ENCODE measurements at regions not wholly inside any gene's neighbourhood (a gene's known extent, or its start where the extent isn't known, plus 50 kb on each side); places are given as distances from the start of the nearest gene placed in this dataset.

DNA sequence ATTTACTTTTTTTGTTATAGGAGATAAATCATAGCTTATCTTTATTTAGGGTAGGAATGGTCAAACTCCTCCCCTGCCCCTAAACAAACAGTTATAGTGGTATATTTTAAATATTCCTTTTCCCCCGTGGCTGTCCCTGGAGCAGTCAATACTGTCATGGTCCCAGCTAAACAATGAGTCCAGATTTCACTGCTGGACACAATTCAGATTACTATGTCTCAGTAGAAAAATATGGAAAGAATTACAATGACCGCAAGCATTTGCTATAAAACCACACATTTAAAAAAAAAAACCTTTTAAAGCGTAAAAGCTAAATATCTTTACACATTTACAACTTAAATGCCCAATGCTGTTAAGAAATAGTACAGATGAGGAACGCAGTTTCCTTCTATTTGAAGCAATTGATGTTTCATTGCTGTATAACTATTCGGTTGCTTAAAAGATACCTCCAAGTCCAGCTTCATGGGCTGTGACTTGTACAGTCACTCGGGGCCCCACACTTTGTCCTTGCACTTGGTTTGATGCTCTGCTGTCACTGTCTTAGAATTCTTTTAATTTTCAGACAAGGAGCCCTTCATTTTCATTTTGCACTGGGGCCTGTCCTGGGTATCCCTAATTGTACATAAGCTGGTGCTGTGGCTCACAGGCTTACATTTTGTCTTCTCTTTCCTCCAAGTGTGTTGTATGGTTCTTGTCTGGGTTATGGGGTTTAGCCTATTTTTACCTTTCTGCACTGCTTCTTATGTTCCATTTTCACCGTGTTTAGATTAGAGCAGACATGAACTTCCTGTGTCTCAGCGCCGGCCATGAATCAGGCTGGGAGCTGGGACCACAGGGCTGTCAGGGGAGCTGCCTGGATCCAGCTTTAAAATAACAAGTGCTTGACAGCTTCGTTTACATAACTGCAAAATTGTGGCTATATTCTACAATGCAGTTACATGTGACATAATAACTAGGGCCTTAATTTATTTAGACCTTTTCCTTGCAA, 530.2 kb upstream of the FZD8 start:
- WGBS: 62% methylated on average over 10 of the region's 10 CpGs
- H3K27ac ChIP-seq: no peak overlapping the region
- H3K9me3 ChIP-seq: no peaks in the 10 kb centered on the region
- H3K36me3 ChIP-seq: no peaks in the 10 kb centered on the region
- peaks cover 16% of the 10 kb centered on the region for H3K4me1 ChIP-seq
- H3K27me3 ChIP-seq: no peaks in the 10 kb centered on the region
- no peak for DNase-seq (ENCODE audit: low spot score in 2 of 2)
- H3K4me3 ChIP-seq: no peak overlapping the region
- TF ChIP-seq EP300 (IDR thresholded peaks at IDR 0.05) (no peak), POLR2AphosphoS5 (IDR thresholded peaks at IDR 0.05) (no peak), POLR2A (IDR thresholded peaks at IDR 0.05) (no peak), CTCF (IDR thresholded peaks at IDR 0.05) (no peak)

GRCh38 chr10:36171556-36171952, 529.5 kb upstream of the FZD8 start:
- no peak for DNase-seq (ENCODE audit: low spot score in 2 of 2)
- no peak overlapping the region for H3K27ac ChIP-seq
- H3K4me1 ChIP-seq: peaks cover 16% of the 10 kb centered on the region
- 67% methylated on average over 1 of the region's 1 CpG for WGBS
- H3K27me3 ChIP-seq: no peaks in the 10 kb centered on the region
- no peak for TF ChIP-seq EP300 (IDR thresholded peaks at IDR 0.05)
- TF ChIP-seq CTCF (IDR thresholded peaks at IDR 0.05): no peak
- H3K36me3 ChIP-seq: no peaks in the 10 kb centered on the region
- H3K9me3 ChIP-seq: no peaks in the 10 kb centered on the region
- H3K4me3 ChIP-seq: no peak overlapping the region

DNA sequence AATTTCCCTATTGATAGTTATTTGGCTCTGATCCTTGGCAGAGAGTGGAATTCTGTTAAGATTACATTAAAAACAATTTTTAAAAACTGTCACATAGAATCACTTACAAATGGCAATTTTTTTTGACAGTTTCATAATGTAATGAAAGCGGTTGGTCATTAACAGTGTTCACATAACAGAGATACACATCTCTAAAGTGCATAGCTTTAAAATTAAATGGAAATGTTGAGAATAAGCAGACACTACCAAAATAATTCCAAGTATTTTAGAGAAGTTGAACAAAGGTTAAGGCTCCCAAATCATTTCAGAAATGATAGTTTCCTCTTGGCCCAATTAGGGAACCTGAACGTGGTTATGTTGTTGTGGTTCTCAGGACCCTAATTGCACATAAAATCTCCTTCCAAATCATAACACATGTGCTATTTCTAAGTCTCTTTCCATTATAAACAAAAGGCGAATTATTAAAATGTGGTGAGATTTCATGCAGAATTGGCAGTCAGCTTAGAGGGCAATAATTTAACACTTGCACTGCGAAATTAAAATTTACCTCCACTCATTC, 528.9 kb upstream of the FZD8 start:
- no peak for DNase-seq (ENCODE audit: low spot score in 2 of 2)
- peaks cover 16% of the 10 kb centered on the region for H3K4me1 ChIP-seq
- H3K4me3 ChIP-seq: no peak overlapping the region
- H3K36me3 ChIP-seq: no peaks in the 10 kb centered on the region
- no peaks in the 10 kb centered on the region for H3K9me3 ChIP-seq
- TF ChIP-seq POLR2A (IDR thresholded peaks at IDR 0.05) (no peak), POLR2AphosphoS5 (IDR thresholded peaks at IDR 0.05) (no peak), CTCF (IDR thresholded peaks at IDR 0.05) (no peak), EP300 (IDR thresholded peaks at IDR 0.05) (no peak)
- H3K27me3 ChIP-seq: no peaks in the 10 kb centered on the region
- 58% methylated on average over 4 of the region's 4 CpGs for WGBS
- H3K27ac ChIP-seq: no peak overlapping the region

GRCh38 chr10:36170142-36170719, 528.1 kb upstream of the FZD8 start:
- Histone ChIP-seq H3K36me3 (no peaks in the 10 kb centered on the region), H3K27ac (no peak overlapping the region), H3K9me3 (no peaks in the 10 kb centered on the region), H3K27me3 (no peaks in the 10 kb centered on the region), H3K4me1 (peaks cover 16% of the 10 kb centered on the region), H3K4me3 (no peak overlapping the region)
- DNase-seq (ENCODE audit: low spot score in 2 of 2): no peak
- 90% methylated on average over 2 of the region's 2 CpGs for WGBS
- TF ChIP-seq POLR2A (IDR thresholded peaks at IDR 0.05) (no peak), POLR2AphosphoS5 (IDR thresholded peaks at IDR 0.05) (no peak), EP300 (IDR thresholded peaks at IDR 0.05) (no peak), CTCF (IDR thresholded peaks at IDR 0.05) (no peak)

DNA sequence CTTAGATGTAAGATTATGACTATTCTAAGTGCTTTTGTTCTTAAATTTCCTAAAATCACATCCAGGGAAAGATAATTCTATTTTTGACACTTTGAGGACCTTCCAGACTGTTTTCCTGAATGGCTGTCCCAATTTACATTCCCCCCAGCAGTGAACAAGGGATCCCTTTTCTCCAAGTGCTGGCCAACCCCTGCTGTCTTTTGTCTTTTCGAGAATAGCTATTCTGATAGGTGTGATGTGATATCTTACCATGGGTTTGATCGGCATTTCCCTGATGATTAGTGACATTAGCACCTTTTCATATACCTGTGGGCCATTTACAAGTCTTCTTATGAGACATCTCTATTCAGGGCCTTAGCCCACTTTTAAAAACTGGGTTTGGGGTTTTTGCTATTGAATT, 526.7 kb upstream of the FZD8 start:
- DNase-seq (ENCODE audit: low spot score in 2 of 2): no peak
- WGBS: 90% methylated on average over 2 of the region's 2 CpGs

More for the DNA sequence above, 526.7 kb upstream of the FZD8 start:
- no peak overlapping the region for H3K4me3 ChIP-seq
- H3K27ac ChIP-seq: no peak overlapping the region
- H3K4me1 ChIP-seq: peaks cover 16% of the 10 kb centered on the region
- TF ChIP-seq CTCF (IDR thresholded peaks at IDR 0.05) (no peak), EP300 (IDR thresholded peaks at IDR 0.05) (no peak), POLR2AphosphoS5 (IDR thresholded peaks at IDR 0.05) (no peak), POLR2A (IDR thresholded peaks at IDR 0.05) (no peak)
- no peaks in the 10 kb centered on the region for H3K27me3 ChIP-seq
- H3K9me3 ChIP-seq: no peaks in the 10 kb centered on the region
- no peaks in the 10 kb centered on the region for H3K36me3 ChIP-seq
